ENCODE measurements at regions not wholly inside any gene's neighbourhood (a gene's known extent, or its start where the extent isn't known, plus 50 kb on each side); places are given as distances from the start of the nearest gene placed in this dataset.

- Histone ChIP-seq H3K9me3 (no peaks in the 10 kb centered on the region), H3K4me1 (peaks cover 0 to 9% (median 1%) of the 10 kb centered on the region in 4 donors), H3K27me3 (no peaks in the 10 kb centered on the region), H3K27ac (no peak overlapping the region), H3K4me3 (no peak overlapping the region), H3K36me3 (no peaks in the 10 kb centered on the region)
- TF ChIP-seq POLR2A (IDR thresholded peaks at IDR 0.05), result no peak
- TF ChIP-seq CTCF (IDR thresholded peaks at IDR 0.05), result no peak
- no peak for DNase-seq
These were observed 149.8 kb upstream of the MAF start for GRCh38 chr16:79750311-79750710.

- DNase-seq, result no peak
- no peak overlapping the region for H3K4me3 ChIP-seq
- H3K27me3 ChIP-seq, result no peaks in the 10 kb centered on the region
- no peaks in the 10 kb centered on the region for H3K9me3 ChIP-seq
- H3K27ac ChIP-seq, result no peak overlapping the region
- TF ChIP-seq CTCF (IDR thresholded peaks at IDR 0.05) (no peak), POLR2A (IDR thresholded peaks at IDR 0.05) (no peak)
- H3K36me3 ChIP-seq, result no peaks in the 10 kb centered on the region
- H3K4me1 ChIP-seq, result peaks cover 0 to 2% (median 0%) of the 10 kb centered on the region in 4 donors
These were observed 148.1 kb upstream of the MAF start for GRCh38 chr16:79748629-79749028.

DNA sequence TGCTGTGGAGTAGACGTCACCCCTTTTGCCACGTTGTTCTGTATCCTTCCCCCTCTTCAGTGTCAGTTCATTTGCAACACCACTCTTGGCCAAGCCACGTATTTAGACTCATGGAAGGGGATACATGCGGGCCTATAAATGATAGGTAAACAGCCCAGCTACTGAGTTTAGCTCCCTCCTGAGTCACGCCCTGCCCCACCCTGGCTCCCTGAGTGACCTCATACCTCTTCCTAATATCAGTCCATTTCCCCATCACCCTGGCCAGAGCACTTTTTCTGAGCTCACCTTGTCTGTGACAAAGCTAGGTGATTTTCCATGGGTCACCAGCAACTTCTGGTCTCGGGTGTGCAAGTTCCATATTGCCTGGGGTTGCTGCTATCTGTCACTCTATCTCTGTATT is 147.2 kb upstream of the MAF start:
- Histone ChIP-seq H3K4me3 (no peak overlapping the region), H3K27me3 (no peaks in the 10 kb centered on the region), H3K4me1 (no peaks in the 10 kb centered on the region), H3K36me3 (no peaks in the 10 kb centered on the region), H3K9me3 (no peaks in the 10 kb centered on the region), H3K27ac (no peak overlapping the region)
- no peak for DNase-seq
- TF ChIP-seq POLR2A (IDR thresholded peaks at IDR 0.05) (no peak), CTCF (IDR thresholded peaks at IDR 0.05) (no peak)

GRCh38 chr16:79740252-79740651 is 139.7 kb upstream of the MAF start:
- TF ChIP-seq POLR2A (IDR thresholded peaks at IDR 0.05) (no peak), CTCF (IDR thresholded peaks at IDR 0.05) (no peak)
- H3K27me3 ChIP-seq, result no peaks in the 10 kb centered on the region
- peak in 1 of 3 donors; percentile 59 for DNase-seq
- no peaks in the 10 kb centered on the region for H3K36me3 ChIP-seq
- H3K4me1 ChIP-seq, result no peaks in the 10 kb centered on the region
- no peak overlapping the region for H3K4me3 ChIP-seq
- H3K9me3 ChIP-seq, result no peaks in the 10 kb centered on the region
- H3K27ac ChIP-seq, result peak overlapping the region in 1 of 4 donors; percentile 67

DNA sequence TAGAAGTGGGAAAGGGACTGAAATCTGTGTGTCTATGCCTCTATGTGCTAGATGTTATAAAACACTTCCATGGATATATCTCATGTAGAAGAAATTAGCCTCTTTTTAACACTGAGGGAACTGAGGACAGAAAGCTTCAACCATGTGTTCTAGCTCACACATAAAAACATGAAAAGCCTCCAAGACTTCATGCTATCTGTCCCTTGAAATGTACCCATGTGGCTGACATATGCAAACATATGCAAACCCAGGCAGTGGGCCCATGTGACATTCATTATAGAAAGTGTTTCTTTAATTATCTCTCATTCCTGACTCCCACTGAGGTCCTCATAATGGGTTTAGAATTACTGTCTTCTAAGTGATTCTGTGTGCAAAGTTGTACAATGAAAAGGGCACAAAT is 134.7 kb upstream of the MAF start:
- no peak overlapping the region for H3K4me3 ChIP-seq
- no peaks in the 10 kb centered on the region for H3K9me3 ChIP-seq
- no peak for DNase-seq
- H3K36me3 ChIP-seq, result no peaks in the 10 kb centered on the region
- no peaks in the 10 kb centered on the region for H3K4me1 ChIP-seq
- H3K27me3 ChIP-seq, result no peaks in the 10 kb centered on the region
- TF ChIP-seq CTCF (IDR thresholded peaks at IDR 0.05) (no peak), POLR2A (IDR thresholded peaks at IDR 0.05) (no peak)
- no peak overlapping the region for H3K27ac ChIP-seq

DNA sequence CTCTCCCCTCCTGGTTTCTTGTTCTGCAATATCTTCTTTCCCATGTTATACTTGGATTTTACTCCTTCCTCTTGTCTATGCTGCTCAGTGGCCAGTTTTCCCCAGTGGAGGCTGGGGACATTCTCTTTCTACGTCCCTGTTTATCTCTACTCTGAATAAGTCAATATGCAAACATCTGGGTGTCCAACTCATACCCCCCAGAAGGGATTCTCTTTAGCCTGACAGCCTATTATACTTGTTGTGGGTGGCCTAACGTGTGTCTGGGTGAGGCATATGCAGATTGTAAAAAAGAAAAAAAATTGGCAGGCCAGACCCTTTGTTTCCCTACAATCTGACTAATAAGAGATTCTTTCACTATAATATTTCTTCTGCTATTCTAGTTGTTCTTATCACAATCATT is 134.2 kb upstream of the MAF start:
- H3K9me3 ChIP-seq, result no peaks in the 10 kb centered on the region
- no peak overlapping the region for H3K4me3 ChIP-seq
- H3K27me3 ChIP-seq, result no peaks in the 10 kb centered on the region
- no peaks in the 10 kb centered on the region for H3K4me1 ChIP-seq
- H3K27ac ChIP-seq, result no peak overlapping the region
- DNase-seq, result no peak
- H3K36me3 ChIP-seq, result no peaks in the 10 kb centered on the region
- no peak for TF ChIP-seq POLR2A (IDR thresholded peaks at IDR 0.05)
- no peak for TF ChIP-seq CTCF (IDR thresholded peaks at IDR 0.05)

Measured in Peyer's patch (tissue), 4 donors.